GM06990 (cell line): ENCODE measurements at regions not wholly inside any gene's neighbourhood (a gene's known extent, or its start where the extent isn't known, plus 50 kb on each side); places are given as distances from the start of the nearest gene placed in this dataset.

Experiments
- DNase-seq: peaks from one replicate; pipeline ENCODE4 v3.0.0-alpha.2; 2011; ENCODE audit not compliant: insufficient read length; ENCODE audit errors: extremely low read depth
- H3K27me3 ChIP-seq: replicated peaks from 2 replicates; pipeline ENCODE4 v1.6.0; 2011; ENCODE audit warnings: low read length; ENCODE audit not compliant: control insufficient read depth, insufficient read depth
- H3K36me3 ChIP-seq: 2 replicates; pipeline ENCODE4 v1.5.1; 2011; ENCODE audit warnings: low read length; ENCODE audit not compliant: control insufficient read depth, insufficient read depth
- H3K4me3 ChIP-seq: replicated peaks from 2 replicates; pipeline ENCODE4 v1.5.1; 2011; ENCODE audit warnings: low read depth, mild to moderate bottlenecking, control low read depth, low read length
- TF ChIP-seq, protein P1 (sequence below): IDR thresholded peaks from 2 replicates; pipeline ENCODE4 v1.5.1; 2011; ENCODE audit warnings: low read length, control low read depth, mild to moderate bottlenecking, inconsistent platforms; ENCODE audit not compliant: insufficient read depth, poor library complexity, severe bottlenecking

DNA sequence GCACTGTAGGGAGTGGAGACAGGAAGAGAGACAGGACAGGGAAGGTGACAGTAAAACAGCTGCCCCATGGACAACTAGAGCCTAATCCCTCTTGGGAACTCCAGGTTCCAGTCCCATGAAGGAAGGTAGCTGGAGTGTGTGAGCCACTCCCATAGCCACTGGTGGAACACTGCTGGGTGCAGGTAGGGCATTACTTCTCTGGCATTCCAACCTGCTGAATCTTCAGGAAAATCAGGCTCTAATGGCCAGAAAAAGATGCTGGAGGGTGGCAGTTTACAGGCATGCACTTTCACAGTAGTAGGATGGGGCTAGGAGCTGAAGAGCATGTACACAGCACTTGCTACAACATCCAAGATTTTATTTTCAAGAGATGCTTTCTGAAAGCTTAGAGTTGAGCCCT is 259.4 kb downstream of the AUH start:
- DNase-seq: no peak
- no peaks in the 10 kb centered on the region for H3K36me3 ChIP-seq
- TF ChIP-seq, protein P1, sequence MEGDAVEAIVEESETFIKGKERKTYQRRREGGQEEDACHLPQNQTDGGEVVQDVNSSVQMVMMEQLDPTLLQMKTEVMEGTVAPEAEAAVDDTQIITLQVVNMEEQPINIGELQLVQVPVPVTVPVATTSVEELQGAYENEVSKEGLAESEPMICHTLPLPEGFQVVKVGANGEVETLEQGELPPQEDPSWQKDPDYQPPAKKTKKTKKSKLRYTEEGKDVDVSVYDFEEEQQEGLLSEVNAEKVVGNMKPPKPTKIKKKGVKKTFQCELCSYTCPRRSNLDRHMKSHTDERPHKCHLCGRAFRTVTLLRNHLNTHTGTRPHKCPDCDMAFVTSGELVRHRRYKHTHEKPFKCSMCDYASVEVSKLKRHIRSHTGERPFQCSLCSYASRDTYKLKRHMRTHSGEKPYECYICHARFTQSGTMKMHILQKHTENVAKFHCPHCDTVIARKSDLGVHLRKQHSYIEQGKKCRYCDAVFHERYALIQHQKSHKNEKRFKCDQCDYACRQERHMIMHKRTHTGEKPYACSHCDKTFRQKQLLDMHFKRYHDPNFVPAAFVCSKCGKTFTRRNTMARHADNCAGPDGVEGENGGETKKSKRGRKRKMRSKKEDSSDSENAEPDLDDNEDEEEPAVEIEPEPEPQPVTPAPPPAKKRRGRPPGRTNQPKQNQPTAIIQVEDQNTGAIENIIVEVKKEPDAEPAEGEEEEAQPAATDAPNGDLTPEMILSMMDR: no peak

GRCh38 chr9:91103931-91104330 is 257.8 kb downstream of the AUH start:
- Histone ChIP-seq H3K4me3 (no peak overlapping the region), H3K36me3 (no peaks in the 10 kb centered on the region), H3K27me3 (no peaks in the 10 kb centered on the region)
- TF ChIP-seq, protein P1: no peak
- DNase-seq: no peak

More for the DNA sequence above, 259.4 kb downstream of the AUH start:
- Histone ChIP-seq H3K4me3 (no peak overlapping the region), H3K27me3 (no peaks in the 10 kb centered on the region)

DNA sequence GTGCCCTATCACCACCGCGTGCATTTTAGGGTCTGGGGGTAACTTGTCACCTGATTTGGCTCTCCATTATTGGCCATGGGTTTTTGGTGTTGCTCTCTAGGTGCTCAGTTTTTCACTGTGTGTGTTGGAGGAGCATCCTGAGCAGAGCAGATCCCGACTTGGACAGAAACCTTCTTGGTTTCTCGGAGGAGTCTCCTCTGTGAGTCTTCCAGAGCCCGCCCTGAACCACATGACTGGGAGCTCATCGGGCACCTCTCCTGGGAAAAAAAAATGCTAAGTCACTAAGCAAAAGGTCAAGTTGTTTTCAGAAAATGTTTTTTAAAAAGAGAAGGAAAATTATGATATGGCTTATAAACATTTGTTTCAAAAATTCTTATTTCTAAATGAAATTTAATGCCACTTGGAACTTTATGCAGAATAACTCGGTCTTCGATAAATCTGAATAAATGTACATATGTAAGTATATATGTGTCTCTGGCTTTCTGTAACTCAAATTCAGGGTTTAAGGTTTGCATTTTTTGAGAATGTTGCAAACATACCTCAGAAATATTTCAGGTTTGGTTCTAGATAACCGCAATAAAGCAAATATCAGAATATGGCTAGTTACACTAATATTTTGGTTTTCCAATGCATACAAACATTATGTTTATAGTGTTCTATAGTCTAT is 255.2 kb downstream of the AUH start:
- H3K27me3 ChIP-seq: no peaks in the 10 kb centered on the region
- H3K36me3 ChIP-seq: no peaks in the 10 kb centered on the region
- no peak for DNase-seq
- H3K4me3 ChIP-seq: no peak overlapping the region
- TF ChIP-seq, protein P1: no peak

- Histone ChIP-seq H3K4me3 (no peak overlapping the region), H3K27me3 (no peaks in the 10 kb centered on the region; the same call in none of the 2 replicates), H3K36me3 (no peaks in the 10 kb centered on the region)
- no peak for DNase-seq
- TF ChIP-seq, protein P1: no peak
Observed at GRCh38 chr9:91111226-91111625, 250.5 kb downstream of the AUH start.

- DNase-seq: no peak
- Histone ChIP-seq H3K27me3 (no peaks in the 10 kb centered on the region; the same call in none of the 2 replicates), H3K4me3 (no peak overlapping the region), H3K36me3 (no peaks in the 10 kb centered on the region)
- TF ChIP-seq, protein P1: no peak
Observed at GRCh38 chr9:91111876-91112275, 249.8 kb downstream of the AUH start.
